ENCODE measurements at regions not wholly inside any gene's neighbourhood (a gene's known extent, or its start where the extent isn't known, plus 50 kb on each side); places are given as distances from the start of the nearest gene placed in this dataset.

DNA sequence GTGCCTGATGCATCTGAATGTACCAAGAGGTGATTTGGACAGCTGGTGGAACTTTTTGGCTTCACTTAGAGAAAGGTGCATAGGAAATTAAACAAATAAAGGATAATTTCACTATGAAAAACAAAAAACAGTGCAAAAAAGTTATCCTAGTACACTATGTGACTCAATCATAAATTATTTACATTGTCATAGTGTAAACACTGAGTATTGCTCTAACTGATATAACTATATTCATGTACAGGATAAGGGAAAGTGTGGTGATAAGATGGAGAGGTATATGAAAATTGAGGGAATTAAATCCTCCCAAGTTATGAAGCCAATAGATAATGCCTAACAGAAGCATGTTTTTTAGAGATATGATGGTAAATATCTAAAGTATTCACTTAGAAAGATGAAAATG lies 50.2 kb upstream of the CPNE4 start:
- H3K4me1 ChIP-seq (ENCODE audit: control insufficient read depth in 2 of 2, insufficient read depth in 2 of 2, low read length in 2 of 2) = no peaks in the 10 kb centered on the region
- no peaks in the 10 kb centered on the region for H3K9me3 ChIP-seq (ENCODE audit: control insufficient read depth in 2 of 3, low read length in 3 of 3)
- no peak overlapping the region for H3K4me3 ChIP-seq (ENCODE audit: low read length)
- H3K36me3 ChIP-seq (ENCODE audit: control insufficient read depth in 2 of 3, insufficient read depth in 3 of 3, low read length in 3 of 3) = no peaks in the 10 kb centered on the region
- Mint-ChIP-seq H3K4me3 (no peak overlapping the region), H3K36me3 (no peaks in the 10 kb centered on the region), H3K9me3 (peaks cover 0 to 6% (median 0%) of the 10 kb centered on the region in 11 donors), H3K27me3 (peaks cover 0 to 10% (median 5%) of the 10 kb centered on the region in 5 donors), H3K4me1 (no peaks in the 10 kb centered on the region), H3K27ac (no peak overlapping the region)
- intact Hi-C loops (cut with micrococcal nuclease) = no loop called here
- no peak overlapping the region for H3K27ac ChIP-seq (ENCODE audit: low read depth, low read length)
- no peak for ATAC-seq
- H3K27me3 ChIP-seq (ENCODE audit: control insufficient read depth in 2 of 2, insufficient read depth in 2 of 2, low read length in 2 of 2) = no peaks in the 10 kb centered on the region
- POLR2A ChIA-PET = no interaction called here
- CTCF ChIA-PET = no interaction called here
- no peak for DNase-seq

DNA sequence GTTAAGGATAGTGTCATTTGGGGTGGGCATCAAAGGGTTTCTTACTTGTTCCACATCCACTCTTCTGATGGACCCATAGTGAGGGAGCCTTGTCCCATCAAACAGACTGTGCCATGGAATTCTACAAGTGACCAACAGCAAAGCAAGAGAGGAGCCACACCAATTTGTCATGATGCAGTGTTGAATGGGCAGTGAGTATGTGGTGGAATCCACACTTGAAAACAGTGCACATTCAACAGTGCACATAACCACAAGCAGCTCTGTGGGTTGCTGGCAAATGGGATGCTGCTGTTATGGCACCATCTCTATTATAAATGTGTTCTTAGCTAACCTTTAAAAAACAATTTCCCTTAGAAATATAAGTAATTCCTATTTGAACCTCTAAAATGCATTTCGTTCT lies 52.5 kb upstream of the CPNE4 start:
- CTCF ChIA-PET = no interaction called here
- no peak for ATAC-seq
- no peak overlapping the region for H3K4me3 Mint-ChIP-seq

DNA sequence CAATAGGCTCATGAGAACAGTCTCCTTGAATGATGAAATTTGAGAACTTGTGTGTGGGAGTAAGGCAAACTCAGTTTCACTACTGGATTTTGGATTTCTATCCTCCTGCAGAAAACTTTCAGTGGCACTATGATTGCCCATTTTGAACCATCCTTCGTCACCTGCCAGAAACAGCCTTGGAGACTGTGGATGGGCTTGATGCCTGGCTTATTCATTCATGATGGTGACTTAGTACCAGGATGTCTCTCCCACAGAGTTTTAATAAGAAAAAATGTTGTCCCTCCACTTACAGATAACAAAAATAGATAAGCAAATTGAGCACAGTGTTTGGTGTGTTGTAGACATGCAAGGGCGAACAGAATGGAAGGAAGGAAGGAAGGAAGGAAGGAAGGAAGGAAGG lies 53.5 kb upstream of the CPNE4 start:
- no peaks in the 10 kb centered on the region for H3K36me3 ChIP-seq (ENCODE audit: control insufficient read depth in 2 of 3, insufficient read depth in 3 of 3, low read length in 3 of 3)
- ChIA-PET CTCF (no interaction called here), POLR2A (no interaction called here)
- no peaks in the 10 kb centered on the region for H3K4me1 ChIP-seq (ENCODE audit: control insufficient read depth in 2 of 2, insufficient read depth in 2 of 2, low read length in 2 of 2)
- DNase-seq = no peak
- Mint-ChIP-seq H3K9me3 (peaks cover 0 to 5% (median 0%) of the 10 kb centered on the region in 11 donors), H3K4me1 (no peaks in the 10 kb centered on the region), H3K27ac (no peak overlapping the region), H3K27me3 (peaks cover 0 to 12% (median 0%) of the 10 kb centered on the region in 5 donors), H3K4me3 (no peak overlapping the region), H3K36me3 (no peaks in the 10 kb centered on the region)
- no peak overlapping the region for H3K4me3 ChIP-seq (ENCODE audit: low read length)
- no peak for ATAC-seq
- intact Hi-C loops (cut with micrococcal nuclease) = no loop called here
- no peak overlapping the region for H3K27ac ChIP-seq (ENCODE audit: low read depth, low read length)
- no peaks in the 10 kb centered on the region for H3K27me3 ChIP-seq (ENCODE audit: control insufficient read depth in 2 of 2, insufficient read depth in 2 of 2, low read length in 2 of 2)
- no peaks in the 10 kb centered on the region for H3K9me3 ChIP-seq (ENCODE audit: control insufficient read depth in 2 of 3, low read length in 3 of 3)

More for the DNA sequence above, 52.5 kb upstream of the CPNE4 start:
- no peaks in the 10 kb centered on the region for H3K4me1 Mint-ChIP-seq
- peaks cover 0 to 12% (median 5%) of the 10 kb centered on the region in 5 donors for H3K27me3 Mint-ChIP-seq
- no peaks in the 10 kb centered on the region for H3K36me3 Mint-ChIP-seq
- peaks cover 0 to 10% (median 0%) of the 10 kb centered on the region in 11 donors for H3K9me3 Mint-ChIP-seq
- POLR2A ChIA-PET = no interaction called here
- no peaks in the 10 kb centered on the region for H3K27me3 ChIP-seq (ENCODE audit: control insufficient read depth in 2 of 2, insufficient read depth in 2 of 2, low read length in 2 of 2)
- H3K27ac ChIP-seq (ENCODE audit: low read depth, low read length) = no peak overlapping the region
- H3K36me3 ChIP-seq (ENCODE audit: control insufficient read depth in 2 of 3, insufficient read depth in 3 of 3, low read length in 3 of 3) = no peaks in the 10 kb centered on the region
- H3K4me1 ChIP-seq (ENCODE audit: control insufficient read depth in 2 of 2, insufficient read depth in 2 of 2, low read length in 2 of 2) = no peaks in the 10 kb centered on the region
- no peak overlapping the region for H3K4me3 ChIP-seq (ENCODE audit: low read length)
- no peak for DNase-seq
- intact Hi-C loops (cut with micrococcal nuclease) = no loop called here
- no peaks in the 10 kb centered on the region for H3K9me3 ChIP-seq (ENCODE audit: control insufficient read depth in 2 of 3, low read length in 3 of 3)
- no peak overlapping the region for H3K27ac Mint-ChIP-seq

DNA sequence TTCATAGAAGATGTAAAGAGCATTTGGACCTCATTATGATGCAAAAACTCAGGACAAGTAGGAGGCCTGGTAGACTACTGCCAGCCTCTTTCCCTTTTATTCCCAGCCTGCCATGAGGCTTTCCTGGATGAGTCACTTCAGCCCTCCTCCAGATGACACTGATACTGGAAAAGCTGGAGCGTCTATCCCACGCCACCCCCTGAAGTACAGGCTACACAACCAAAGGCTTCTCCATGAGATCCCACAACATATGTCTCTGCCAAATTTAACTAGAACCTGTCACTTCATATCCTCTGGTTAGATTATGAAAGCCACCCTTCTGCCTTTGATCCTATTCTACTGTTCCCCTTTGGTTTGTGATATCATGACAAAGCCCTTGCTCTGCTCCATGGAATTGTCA lies 56.1 kb upstream of the CPNE4 start:
- DNase-seq (no peak), ATAC-seq (no peak)
- Mint-ChIP-seq H3K36me3 (no peaks in the 10 kb centered on the region), H3K4me1 (no peaks in the 10 kb centered on the region), H3K9me3 (peaks cover 0 to 5% (median 0%) of the 10 kb centered on the region in 11 donors), H3K4me3 (no peak overlapping the region), H3K27ac (no peak overlapping the region), H3K27me3 (peaks cover 0 to 15% (median 3%) of the 10 kb centered on the region in 5 donors)
- Histone ChIP-seq H3K36me3 (ENCODE audit: control insufficient read depth in 2 of 3, insufficient read depth in 3 of 3, low read length in 3 of 3) (no peaks in the 10 kb centered on the region), H3K4me3 (ENCODE audit: low read length) (no peak overlapping the region), H3K9me3 (ENCODE audit: control insufficient read depth in 2 of 3, low read length in 3 of 3) (no peaks in the 10 kb centered on the region), H3K27me3 (ENCODE audit: control insufficient read depth in 2 of 2, insufficient read depth in 2 of 2, low read length in 2 of 2) (no peaks in the 10 kb centered on the region), H3K27ac (ENCODE audit: low read depth, low read length) (no peak overlapping the region), H3K4me1 (ENCODE audit: control insufficient read depth in 2 of 2, insufficient read depth in 2 of 2, low read length in 2 of 2) (no peaks in the 10 kb centered on the region)
- intact Hi-C loops (cut with micrococcal nuclease) = no loop called here
- ChIA-PET CTCF (no interaction called here), POLR2A (no interaction called here)

DNA sequence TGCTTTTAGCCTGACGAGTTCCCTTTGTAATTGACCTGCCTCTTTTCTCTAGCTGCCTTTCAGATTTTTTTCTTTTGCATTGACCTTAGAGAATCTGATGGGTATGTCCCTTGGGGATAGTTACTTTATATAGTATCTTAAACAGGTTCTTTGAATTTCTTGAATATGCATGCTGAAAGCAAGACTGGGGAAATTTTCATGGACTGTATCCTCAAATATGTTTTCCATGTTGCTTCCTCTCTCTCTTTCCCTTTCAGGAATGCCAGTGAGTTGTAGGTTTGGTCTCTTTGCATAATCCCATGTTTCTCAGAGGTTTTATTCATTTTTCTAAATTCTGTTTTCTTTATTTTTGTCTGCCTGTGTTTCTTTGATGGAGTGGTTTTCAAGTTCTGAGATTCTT lies 81.8 kb upstream of the CPNE4 start:
- peaks cover 0 to 43% (median 5%) of the 10 kb centered on the region in 11 donors for H3K9me3 Mint-ChIP-seq
- Histone ChIP-seq H3K4me1 (ENCODE audit: control insufficient read depth in 2 of 2, insufficient read depth in 2 of 2, low read length in 2 of 2) (no peaks in the 10 kb centered on the region), H3K36me3 (ENCODE audit: control insufficient read depth in 2 of 3, insufficient read depth in 3 of 3, low read length in 3 of 3) (no peaks in the 10 kb centered on the region), H3K27ac (ENCODE audit: low read depth, low read length) (no peak overlapping the region), H3K27me3 (ENCODE audit: control insufficient read depth in 2 of 2, insufficient read depth in 2 of 2, low read length in 2 of 2) (no peaks in the 10 kb centered on the region), H3K4me3 (ENCODE audit: low read length) (no peak overlapping the region), H3K9me3 (ENCODE audit: control insufficient read depth in 2 of 3, low read length in 3 of 3) (no peaks in the 10 kb centered on the region)
- DNase-seq (no peak), ATAC-seq (no peak)
- H3K4me3 Mint-ChIP-seq = no peak overlapping the region
- no peaks in the 10 kb centered on the region for H3K4me1 Mint-ChIP-seq
- H3K27ac Mint-ChIP-seq = no peak overlapping the region
- intact Hi-C loops (cut with micrococcal nuclease) = no loop called here
- ChIA-PET CTCF (no interaction called here), POLR2A (no interaction called here)
- no peaks in the 10 kb centered on the region for H3K36me3 Mint-ChIP-seq
- H3K27me3 Mint-ChIP-seq = peaks cover 0 to 27% (median 17%) of the 10 kb centered on the region in 5 donors

- H3K4me1 Mint-ChIP-seq = no peaks in the 10 kb centered on the region
- no peak overlapping the region for H3K27ac Mint-ChIP-seq
- H3K36me3 Mint-ChIP-seq = no peaks in the 10 kb centered on the region
- Histone ChIP-seq H3K4me1 (ENCODE audit: control insufficient read depth in 2 of 2, insufficient read depth in 2 of 2, low read length in 2 of 2) (no peaks in the 10 kb centered on the region), H3K4me3 (ENCODE audit: low read length) (no peak overlapping the region), H3K27me3 (ENCODE audit: control insufficient read depth in 2 of 2, insufficient read depth in 2 of 2, low read length in 2 of 2) (no peaks in the 10 kb centered on the region), H3K36me3 (ENCODE audit: control insufficient read depth in 2 of 3, insufficient read depth in 3 of 3, low read length in 3 of 3) (no peaks in the 10 kb centered on the region), H3K9me3 (ENCODE audit: control insufficient read depth in 2 of 3, low read length in 3 of 3) (no peaks in the 10 kb centered on the region), H3K27ac (ENCODE audit: low read depth, low read length) (no peak overlapping the region)
- POLR2A ChIA-PET = no interaction called here
- no peak for ATAC-seq
- no peak overlapping the region for H3K4me3 Mint-ChIP-seq
- H3K9me3 Mint-ChIP-seq = peaks cover 0 to 36% (median 6%) of the 10 kb centered on the region in 11 donors
- CTCF ChIA-PET = no interaction called here
- peaks cover 0 to 25% (median 17%) of the 10 kb centered on the region in 5 donors for H3K27me3 Mint-ChIP-seq
- intact Hi-C loops (cut with micrococcal nuclease) = no loop called here
- DNase-seq = no peak
These were observed 82.8 kb upstream of the CPNE4 start for GRCh38 chr3:132117642-132118041.

DNA sequence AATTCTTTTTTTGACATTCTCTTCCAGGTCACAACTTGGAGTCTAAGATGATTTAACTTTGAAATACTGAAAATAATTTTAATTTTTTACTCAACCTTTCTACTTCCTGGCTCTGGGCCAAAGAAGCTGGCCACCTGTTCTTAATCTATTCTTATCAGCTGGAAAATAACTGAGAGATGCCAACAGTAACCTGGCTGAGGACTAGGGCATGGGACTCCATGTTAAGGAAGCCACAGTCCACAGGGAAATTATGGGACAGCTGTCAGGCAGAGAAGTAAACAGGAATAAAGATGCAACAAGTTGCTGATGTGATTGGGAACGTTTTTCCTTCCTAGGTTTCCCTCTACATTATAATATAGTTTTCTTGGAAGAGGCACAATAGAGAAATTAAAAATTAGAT lies 84.7 kb upstream of the CPNE4 start:
- peaks cover 0 to 21% (median 9%) of the 10 kb centered on the region in 5 donors for H3K27me3 Mint-ChIP-seq
- no peaks in the 10 kb centered on the region for H3K4me1 Mint-ChIP-seq
- H3K36me3 Mint-ChIP-seq = no peaks in the 10 kb centered on the region
- Histone ChIP-seq H3K9me3 (ENCODE audit: control insufficient read depth in 2 of 3, low read length in 3 of 3) (no peaks in the 10 kb centered on the region), H3K4me3 (ENCODE audit: low read length) (no peak overlapping the region), H3K27me3 (ENCODE audit: control insufficient read depth in 2 of 2, insufficient read depth in 2 of 2, low read length in 2 of 2) (no peaks in the 10 kb centered on the region), H3K4me1 (ENCODE audit: control insufficient read depth in 2 of 2, insufficient read depth in 2 of 2, low read length in 2 of 2) (no peaks in the 10 kb centered on the region), H3K36me3 (ENCODE audit: control insufficient read depth in 2 of 3, insufficient read depth in 3 of 3, low read length in 3 of 3) (no peaks in the 10 kb centered on the region), H3K27ac (ENCODE audit: low read depth, low read length) (no peak overlapping the region)
- H3K27ac Mint-ChIP-seq = no peak overlapping the region
- ATAC-seq = no peak
- H3K4me3 Mint-ChIP-seq = no peak overlapping the region
- no peak for DNase-seq
- POLR2A ChIA-PET = no interaction called here
- peaks cover 0 to 29% (median 4%) of the 10 kb centered on the region in 11 donors for H3K9me3 Mint-ChIP-seq
- intact Hi-C loops (cut with micrococcal nuclease) = no loop called here
- CTCF ChIA-PET = no interaction called here

All from naive thymus-derived CD4-positive, alpha-beta T cell (primary cell).